Activated CD4-positive, alpha-beta T cell treated with anti-CD3 and anti-CD28 coated beads for 48 hours (primary cell): ENCODE measurements at regions not wholly inside any gene's neighbourhood (a gene's known extent, or its start where the extent isn't known, plus 50 kb on each side); places are given as distances from the start of the nearest gene placed in this dataset.

Experiments used
- DNase-seq: peaks from one replicate; pipeline ENCODE4 v3.0.0-alpha.2; 2020

DNA sequence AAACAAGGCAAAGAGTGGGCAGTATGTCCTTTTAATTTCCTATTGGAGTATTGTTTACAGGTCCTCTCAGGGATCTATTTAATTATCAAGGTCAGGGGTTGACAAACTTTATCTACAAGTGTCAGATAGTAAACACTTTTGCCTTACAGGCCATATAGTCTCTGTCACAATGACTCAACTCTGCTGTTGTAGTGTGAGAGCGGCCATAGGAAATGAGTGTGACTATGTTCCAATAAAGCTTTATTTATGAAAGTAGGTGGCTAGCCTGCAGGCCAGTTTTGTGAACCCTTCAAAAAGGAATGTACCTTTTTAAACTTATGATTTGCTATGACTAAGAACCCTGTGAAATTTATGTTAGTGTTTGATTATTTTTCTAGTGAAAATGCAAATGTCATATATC, 156.1 kb downstream of the GPAT3 start:
- DNase-seq, result no peak

DNA sequence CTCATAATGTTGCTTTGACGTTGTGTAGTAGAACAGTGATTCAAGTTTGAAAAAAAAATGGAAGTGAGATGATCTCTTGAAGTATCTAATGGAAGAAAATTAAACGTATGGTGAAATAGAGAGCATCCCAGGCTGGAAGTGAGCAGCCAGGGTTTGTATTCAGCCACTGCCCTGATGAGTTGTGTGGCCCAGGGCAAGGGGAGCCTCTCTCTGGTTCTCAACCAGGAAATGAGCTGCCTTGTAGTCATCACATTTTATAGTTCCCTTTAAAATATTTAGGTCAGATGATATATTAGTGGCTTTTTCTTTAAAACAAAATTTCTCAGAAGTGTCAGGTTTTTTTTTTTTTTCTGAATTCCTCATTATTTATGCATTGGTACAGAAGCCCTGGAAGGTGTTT, 150.3 kb downstream of the GPAT3 start:
- no peak for DNase-seq

DNA sequence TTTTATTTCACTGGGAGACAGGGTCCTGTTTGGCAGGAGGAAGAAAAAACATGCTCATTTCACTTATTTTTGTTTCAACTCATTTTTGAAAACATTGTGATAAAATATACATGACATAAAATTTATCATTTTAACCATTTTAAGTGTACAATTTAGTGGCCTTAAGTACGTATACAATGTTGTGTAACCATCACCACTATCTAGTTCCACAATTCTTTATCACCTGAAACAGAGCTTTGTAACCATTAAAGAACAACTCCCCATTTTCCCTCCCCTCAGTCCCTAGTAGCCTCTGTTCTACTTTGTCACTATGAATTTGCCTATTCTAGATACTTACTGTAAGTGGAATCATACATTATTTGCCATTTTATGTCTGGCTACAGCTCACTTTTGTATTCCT, 143.8 kb downstream of the GPAT3 start:
- DNase-seq, result no peak

DNA sequence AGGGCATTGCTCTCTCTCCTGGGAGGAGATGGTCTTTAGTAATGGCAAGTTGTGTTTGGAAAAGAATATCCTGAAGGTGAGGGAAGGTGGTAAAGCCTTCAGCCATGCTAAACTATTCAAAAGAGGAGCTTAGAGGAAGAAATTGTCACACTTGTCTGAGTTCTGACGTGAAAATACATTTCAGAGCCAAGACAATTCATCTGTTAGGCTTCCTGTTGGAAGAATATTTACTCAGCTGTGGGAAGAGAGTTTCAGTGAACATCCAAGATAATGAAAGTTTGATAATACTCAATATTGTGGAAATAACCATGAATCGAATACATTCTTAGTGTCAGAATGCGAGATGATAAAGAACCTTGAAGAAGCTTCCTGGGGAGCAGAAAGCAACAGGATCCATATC, 143.3 kb downstream of the GPAT3 start:
- DNase-seq, result no peak

DNA sequence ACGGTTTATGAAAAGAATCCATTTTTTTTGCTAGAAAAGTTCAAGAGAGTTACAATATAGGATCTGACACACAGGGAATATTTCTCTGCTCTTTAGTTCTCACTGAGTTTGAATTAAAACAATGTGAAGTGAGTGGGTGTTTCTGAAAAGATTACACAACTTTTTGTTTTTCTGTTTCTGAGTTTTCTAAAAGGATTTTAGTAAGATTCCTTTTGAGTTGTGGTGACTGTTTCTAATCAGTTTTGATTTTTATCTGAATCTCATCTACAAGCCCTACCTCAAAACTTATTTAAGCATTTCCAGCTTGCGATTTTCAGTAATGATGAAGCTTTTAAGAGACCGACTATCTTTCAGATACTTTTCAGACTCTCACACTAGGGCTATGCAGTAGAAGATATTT, 141.7 kb downstream of the GPAT3 start:
- DNase-seq, result no peak

DNA sequence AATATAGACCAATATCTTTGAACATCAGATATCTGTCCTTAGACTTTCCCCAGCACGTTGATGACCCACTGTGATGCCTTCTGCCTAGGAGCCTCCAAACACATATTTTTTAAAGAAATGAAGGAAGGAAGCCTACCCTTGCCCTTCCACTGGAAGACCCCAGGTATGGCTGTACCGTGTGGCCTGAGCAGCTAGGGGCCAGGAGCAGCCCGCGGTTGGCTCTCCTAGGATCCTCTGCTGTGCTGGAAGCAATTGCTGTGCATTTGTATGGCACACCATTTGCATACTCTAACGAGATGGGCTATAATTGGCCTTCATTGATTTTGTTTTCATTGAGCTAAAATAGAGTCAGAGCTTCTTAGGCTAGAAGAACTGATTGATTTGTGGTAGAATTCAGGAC, 128.8 kb downstream of the GPAT3 start:
- no peak for DNase-seq

DNA sequence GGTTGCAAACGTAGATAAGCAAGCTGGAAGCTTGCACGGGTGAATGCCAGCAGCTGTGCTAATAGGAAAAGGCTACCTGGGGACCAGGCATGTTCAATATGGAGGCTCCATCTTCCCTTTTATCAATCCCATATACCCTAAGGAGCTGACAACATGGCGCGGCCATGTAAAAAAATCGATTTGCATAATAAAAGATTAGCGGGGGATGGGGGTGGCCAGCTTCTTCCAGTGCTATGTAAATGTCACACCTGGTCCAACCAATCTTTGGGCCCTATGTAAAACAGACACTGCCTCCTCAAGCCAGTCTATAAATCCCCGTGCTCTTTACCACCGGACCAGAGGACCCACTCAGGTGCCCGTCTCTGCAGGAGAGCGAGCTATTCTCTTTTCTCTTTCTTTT, 128.2 kb downstream of the GPAT3 start:
- DNase-seq, result no peak

DNA sequence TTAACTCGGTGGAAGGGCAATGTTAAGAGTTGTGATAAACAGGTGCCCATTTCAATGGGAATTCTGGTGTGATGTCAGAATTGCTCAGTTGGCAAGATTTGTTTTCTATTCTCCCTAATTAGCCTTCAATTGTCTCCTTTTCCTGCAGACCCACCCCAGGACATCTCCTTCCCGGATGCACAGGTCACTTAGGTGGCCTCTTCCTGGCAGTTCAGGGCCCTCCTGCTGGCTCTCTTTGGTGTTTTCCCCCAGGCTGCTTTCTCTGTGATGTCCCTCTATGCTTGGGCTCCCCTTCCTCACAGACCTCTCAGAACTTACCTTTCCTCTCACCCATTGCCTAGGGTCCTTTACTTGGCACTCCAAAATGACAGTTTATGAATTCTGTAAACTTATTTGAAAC, 126.3 kb downstream of the GPAT3 start:
- no peak for DNase-seq

DNA sequence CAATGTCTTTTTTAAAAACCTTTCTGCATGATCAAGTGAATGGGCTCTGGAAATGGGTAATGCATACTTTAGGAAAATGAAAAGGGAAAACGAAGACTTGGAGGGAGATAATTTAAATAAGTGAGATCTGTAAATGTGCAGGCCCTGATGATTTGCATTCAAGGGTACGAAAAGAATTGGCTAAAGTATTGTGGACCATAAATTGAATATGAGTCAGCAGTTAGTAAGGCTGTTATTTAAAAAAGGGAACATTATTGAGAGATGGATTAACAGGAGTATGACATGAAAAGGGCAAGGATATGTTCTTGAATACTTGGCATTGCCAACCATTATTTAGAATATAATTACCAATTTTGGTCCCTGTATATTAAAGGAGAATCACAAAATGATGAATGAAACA, 125.5 kb downstream of the GPAT3 start:
- no peak for DNase-seq

DNA sequence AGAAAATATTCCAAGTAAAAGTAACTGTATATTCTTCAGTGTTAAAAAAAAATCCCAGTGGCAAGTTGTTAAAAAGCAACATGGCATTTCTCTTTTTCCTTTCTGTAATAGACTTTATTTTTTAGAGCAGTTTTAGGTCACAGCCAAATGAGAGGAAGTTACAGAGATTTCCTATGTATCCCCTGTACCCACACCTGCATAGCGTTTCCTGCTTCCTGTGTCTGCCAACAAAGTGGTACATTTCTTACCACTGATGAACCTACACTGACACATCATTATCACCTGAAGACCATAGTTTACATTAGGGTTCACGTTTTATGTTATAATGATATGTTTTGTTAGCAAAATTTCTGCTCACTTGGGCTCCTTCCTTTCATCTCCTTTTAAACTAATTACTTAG, 124.7 kb downstream of the GPAT3 start:
- DNase-seq, result no peak

DNA sequence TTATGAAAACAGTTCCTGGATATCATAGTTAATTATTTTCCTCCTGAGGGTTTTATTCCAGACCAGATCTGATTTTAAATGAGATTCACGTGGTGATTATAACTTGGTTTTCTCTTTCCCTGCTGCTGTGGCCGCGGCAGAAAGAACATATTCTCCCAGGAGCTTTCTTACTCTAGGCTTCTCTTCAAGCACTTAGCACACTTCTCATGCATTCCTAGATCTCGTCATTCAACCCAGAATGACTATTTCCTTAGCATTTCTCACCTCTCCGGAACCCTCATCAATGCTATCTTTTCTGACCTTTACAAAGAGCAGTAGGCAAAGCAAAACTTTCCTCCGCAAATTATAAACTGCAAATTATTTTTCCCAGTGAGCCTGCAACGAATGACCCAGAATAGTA, 122.9 kb downstream of the GPAT3 start:
- DNase-seq, result no peak

DNA sequence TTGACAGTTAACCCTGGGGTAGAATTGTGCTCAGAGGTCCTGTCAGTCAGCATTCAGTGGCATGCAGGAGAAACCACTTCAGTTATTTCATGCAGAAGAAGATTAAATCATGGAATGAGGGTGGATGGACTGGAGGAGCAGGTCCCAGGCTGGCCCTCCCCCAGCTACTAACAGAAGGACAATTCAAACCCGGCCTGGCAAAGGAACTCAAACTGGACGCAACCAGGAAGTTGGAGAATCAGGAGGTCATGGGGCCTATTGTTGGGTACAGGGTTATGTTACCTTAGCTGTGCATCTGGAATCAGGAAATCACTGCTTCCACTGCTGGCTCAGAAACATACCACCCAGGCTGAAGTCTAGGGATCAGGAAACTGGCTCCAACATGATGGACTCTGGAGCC, 121.4 kb downstream of the GPAT3 start:
- DNase-seq, result no peak
